KMS-11 (cell line): ENCODE measurements at regions not wholly inside any gene's neighbourhood (a gene's known extent, or its start where the extent isn't known, plus 50 kb on each side); places are given as distances from the start of the nearest gene placed in this dataset.
A peak's percentile ranks its signal among the peaks of the same experiment; 100 is the strongest.
"Not testable (repeated sequence)": the region's sequence is repeated elsewhere in the genome, so short reads cannot be mapped to it uniquely, and the experiment has no call there.

Experiments
- H2AFZ ChIP-seq: fragments of 200-600 bp; sonication (generic); 2 replicates; pipeline ENCODE4 v1.6.1; 2016; ENCODE audit warnings: antibody characterized with exemption, mixed run types, low read depth
- H3K27ac ChIP-seq: fragments of 200-600 bp; sonication (generic); 2 replicates; pipeline ENCODE4 v1.6.1; 2016; ENCODE audit warnings: mild to moderate bottlenecking, mixed run types
- H3K27me3 ChIP-seq: fragments of 200-600 bp; sonication (generic); 2 replicates; pipeline ENCODE4 v1.6.1; 2017; ENCODE audit warnings: mild to moderate bottlenecking, low read depth, mixed run types, moderate library complexity; ENCODE audit not compliant: insufficient read depth
- H3K36me3 ChIP-seq: fragments of 200-600 bp; sonication (generic); 2 replicates; pipeline ENCODE4 v1.6.1; 2017; ENCODE audit warnings: mild to moderate bottlenecking, mixed run types; ENCODE audit not compliant: insufficient read depth
- H3K4me1 ChIP-seq: fragments of 200-600 bp; sonication (generic); 2 replicates; pipeline ENCODE4 v1.6.1; 2016; ENCODE audit warnings: mild to moderate bottlenecking, low read depth, mixed run types; ENCODE audit not compliant: poor library complexity, severe bottlenecking
- H3K4me2 ChIP-seq: fragments of 200-600 bp; sonication (generic); 2 replicates; pipeline ENCODE4 v1.7.0; 2016; ENCODE audit warnings: mild to moderate bottlenecking, mixed run types
- H3K4me3 ChIP-seq: fragments of 200-600 bp; sonication (generic); IDR thresholded peaks from 2 replicates; pipeline ENCODE4 v1.6.1; 2017; ENCODE audit warnings: low read depth, low read length, mixed read lengths; ENCODE audit not compliant: insufficient read depth
- H3K79me2 ChIP-seq: fragments of 200-600 bp; sonication (generic); 2 replicates; pipeline ENCODE4 v1.6.1; 2016; ENCODE audit warnings: low read depth, mixed run types; ENCODE audit not compliant: insufficient read depth
- H3K9ac ChIP-seq: fragments of 200-600 bp; sonication (generic); 2 replicates; pipeline ENCODE4 v1.6.1; 2016; ENCODE audit warnings: mild to moderate bottlenecking, mixed run types
- H4K20me1 ChIP-seq: fragments of 200-600 bp; sonication (generic); 2 replicates; pipeline ENCODE4 v1.6.1; 2016; ENCODE audit warnings: mild to moderate bottlenecking, mixed run types; ENCODE audit not compliant: insufficient read depth
- TF ChIP-seq, protein P1 (sequence below): fragments of 200-600 bp; sonication (generic); conservative IDR thresholded peaks from 2 replicates; pipeline ENCODE4 v1.6.1; 2017; ENCODE audit warnings: low read depth, mild to moderate bottlenecking, antibody characterized with exemption, low read length, moderate library complexity, mixed read lengths

DNA sequence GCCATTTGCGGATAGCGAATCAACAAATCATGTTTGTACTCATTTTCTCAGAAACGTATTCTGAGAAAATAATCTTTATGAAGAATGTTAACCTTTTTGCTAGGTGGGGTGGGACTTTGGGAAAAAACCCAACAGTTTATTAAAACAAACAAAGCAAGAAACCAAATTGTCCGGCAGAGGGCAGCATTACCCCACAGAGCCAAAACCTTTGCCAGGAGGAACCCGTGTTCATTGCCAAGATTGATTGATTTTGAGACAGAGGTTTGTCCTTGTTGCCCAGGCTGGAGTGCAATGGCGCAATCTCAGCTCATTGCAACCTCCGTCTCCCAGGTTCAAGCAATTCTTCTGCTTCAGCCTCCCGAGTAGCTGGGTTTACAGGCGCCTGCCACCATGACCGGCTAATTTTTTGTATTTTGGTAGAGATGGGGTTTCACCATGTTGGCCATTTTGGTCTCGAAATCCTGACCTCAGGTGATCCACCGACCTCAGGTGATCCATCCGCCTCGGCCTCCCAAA, 70.8 kb upstream of the RHOU start:
- no peak overlapping the region for H3K9ac ChIP-seq

DNA sequence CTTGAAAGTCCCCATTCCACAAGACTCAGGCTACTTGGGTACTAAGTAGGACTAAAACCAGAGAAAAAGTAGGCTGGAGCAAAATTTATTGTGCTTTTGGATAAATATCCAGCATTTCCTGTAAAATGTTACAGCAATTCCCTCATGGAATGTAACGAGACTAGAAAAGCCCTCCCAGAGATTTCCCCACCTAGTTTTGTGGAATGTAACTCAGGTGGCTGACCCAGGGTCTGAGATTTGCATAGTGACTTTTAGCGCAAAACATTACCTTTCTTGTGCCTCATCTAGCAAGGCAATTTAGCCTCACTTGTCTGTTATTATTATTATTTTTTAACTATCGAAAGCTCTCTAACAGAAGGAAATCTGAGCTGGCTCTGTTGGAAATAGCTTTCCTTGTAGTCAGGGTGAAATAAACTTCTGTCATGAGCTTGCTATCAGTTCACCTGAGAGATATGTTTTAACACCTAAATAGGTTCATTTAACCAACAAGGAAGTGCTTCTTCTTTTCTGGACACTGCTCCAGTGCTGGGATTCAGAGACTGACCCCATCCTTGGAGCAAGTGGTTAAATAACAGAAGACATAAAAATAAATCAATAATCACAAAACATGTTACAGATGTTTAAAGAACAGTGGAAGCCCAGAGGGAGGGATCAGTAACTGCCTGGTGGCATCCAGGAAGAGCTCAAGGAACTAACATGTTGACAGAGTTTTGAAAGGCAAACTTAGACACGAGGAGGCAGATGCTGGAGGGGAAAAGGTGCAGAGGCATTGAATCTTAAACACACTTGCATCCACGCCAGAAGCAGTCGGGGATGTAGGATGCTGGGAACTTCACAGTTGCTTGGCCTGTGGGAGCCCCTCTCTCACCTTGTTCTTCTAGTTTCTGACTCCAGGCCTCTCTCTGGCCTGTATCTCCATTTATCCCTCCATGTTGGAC, 68.3 kb upstream of the RHOU start:
- H3K4me1 ChIP-seq = peaks cover 38% of the 10 kb centered on the region
- no peaks in the 10 kb centered on the region for H4K20me1 ChIP-seq
- H3K4me2 ChIP-seq = no peak overlapping the region
- H3K36me3 ChIP-seq = no peaks in the 10 kb centered on the region
- TF ChIP-seq, protein P1, sequence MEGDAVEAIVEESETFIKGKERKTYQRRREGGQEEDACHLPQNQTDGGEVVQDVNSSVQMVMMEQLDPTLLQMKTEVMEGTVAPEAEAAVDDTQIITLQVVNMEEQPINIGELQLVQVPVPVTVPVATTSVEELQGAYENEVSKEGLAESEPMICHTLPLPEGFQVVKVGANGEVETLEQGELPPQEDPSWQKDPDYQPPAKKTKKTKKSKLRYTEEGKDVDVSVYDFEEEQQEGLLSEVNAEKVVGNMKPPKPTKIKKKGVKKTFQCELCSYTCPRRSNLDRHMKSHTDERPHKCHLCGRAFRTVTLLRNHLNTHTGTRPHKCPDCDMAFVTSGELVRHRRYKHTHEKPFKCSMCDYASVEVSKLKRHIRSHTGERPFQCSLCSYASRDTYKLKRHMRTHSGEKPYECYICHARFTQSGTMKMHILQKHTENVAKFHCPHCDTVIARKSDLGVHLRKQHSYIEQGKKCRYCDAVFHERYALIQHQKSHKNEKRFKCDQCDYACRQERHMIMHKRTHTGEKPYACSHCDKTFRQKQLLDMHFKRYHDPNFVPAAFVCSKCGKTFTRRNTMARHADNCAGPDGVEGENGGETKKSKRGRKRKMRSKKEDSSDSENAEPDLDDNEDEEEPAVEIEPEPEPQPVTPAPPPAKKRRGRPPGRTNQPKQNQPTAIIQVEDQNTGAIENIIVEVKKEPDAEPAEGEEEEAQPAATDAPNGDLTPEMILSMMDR = no peak
- no peak overlapping the region for H3K4me3 ChIP-seq
- peak overlapping the region; percentile 55; the same call in 1 of the 2 replicates for H3K27ac ChIP-seq
- H2AFZ ChIP-seq = no peak overlapping the region
- H3K9ac ChIP-seq = no peak overlapping the region
- H3K79me2 ChIP-seq = no peaks in the 10 kb centered on the region
- no peaks in the 10 kb centered on the region for H3K27me3 ChIP-seq

More for the DNA sequence above, 70.8 kb upstream of the RHOU start:
- 0 out of 2 replicates have a peak overlapping the region, but pooled peaks have one; percentile 23 for H2AFZ ChIP-seq
- no peak overlapping the region; the same call in 1 of the 2 replicates for H3K4me2 ChIP-seq
- TF ChIP-seq, protein P1 = peak; percentile 90
- no peaks in the 10 kb centered on the region for H3K27me3 ChIP-seq
- H3K27ac ChIP-seq = no peak overlapping the region
- no peaks in the 10 kb centered on the region for H3K79me2 ChIP-seq
- H4K20me1 ChIP-seq = no peaks in the 10 kb centered on the region
- no peak overlapping the region for H3K4me3 ChIP-seq
- no peaks in the 10 kb centered on the region for H3K36me3 ChIP-seq
- peaks cover 31% of the 10 kb centered on the region for H3K4me1 ChIP-seq

DNA sequence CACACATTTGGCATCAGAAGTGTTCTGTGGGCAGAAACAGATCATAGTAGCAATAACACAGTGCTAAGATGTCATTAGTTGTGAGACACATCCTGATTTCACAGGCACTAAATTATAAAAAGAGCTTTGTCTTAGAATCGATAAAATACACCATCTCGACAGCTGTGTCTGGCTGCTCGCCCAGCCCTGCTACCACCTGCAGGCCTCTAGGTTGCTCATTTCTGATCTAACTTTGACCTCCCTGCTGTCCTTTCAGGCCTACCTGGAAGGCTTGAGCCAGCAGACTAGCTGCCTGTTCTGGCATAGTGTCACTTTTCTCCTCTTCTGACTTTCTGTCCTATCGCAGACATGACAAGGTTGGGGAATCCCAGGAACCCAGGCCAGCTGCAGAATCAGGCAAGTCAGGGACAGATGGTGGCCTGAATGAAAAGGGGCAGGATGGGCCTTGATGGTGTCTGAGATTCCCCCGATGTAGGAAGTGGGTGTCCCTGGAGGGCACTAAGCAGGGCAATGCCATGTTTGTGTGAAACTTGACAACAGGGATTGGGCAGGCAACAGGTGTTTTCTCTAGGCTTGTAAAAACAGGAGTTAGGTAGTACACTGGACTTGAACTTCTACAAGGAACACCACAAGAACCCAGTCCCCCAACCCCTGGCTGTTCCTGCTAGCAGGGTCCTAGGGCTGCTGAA, 66.6 kb upstream of the RHOU start:
- Histone ChIP-seq H3K36me3 (no peaks in the 10 kb centered on the region), H3K4me2 (peak overlapping the region; percentile 41), H3K27ac (peak overlapping the region; percentile 55), H3K4me1 (peaks cover 38% of the 10 kb centered on the region), H3K27me3 (no peaks in the 10 kb centered on the region), H2AFZ (peak overlapping the region; percentile 37; the same call in 1 of the 2 replicates), H3K4me3 (no peak overlapping the region), H3K9ac (no peak overlapping the region), H4K20me1 (no peaks in the 10 kb centered on the region), H3K79me2 (no peaks in the 10 kb centered on the region)
- TF ChIP-seq, protein P1 = no peak

DNA sequence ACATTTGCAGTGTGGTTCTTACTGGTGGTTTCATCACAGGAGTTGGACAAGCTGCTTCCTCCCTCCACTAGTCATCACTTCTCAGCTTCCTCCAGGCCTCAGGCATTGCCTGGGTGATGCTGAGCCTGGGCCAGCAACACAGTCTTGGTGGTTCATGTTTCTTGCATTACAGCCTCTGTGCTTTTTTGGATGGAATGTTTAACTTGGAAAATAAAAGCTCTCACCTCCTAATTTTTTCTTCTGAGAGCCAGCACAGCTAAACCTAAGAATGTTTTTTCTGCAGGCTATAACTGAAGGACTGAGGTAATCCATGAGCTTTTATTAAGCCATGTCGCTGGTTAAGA, 66.1 kb upstream of the RHOU start:
- Histone ChIP-seq H3K4me2 (peak overlapping the region; percentile 41), H2AFZ (peak overlapping the region; percentile 37; the same call in 1 of the 2 replicates), H3K27ac (peak overlapping the region; percentile 55)

DNA sequence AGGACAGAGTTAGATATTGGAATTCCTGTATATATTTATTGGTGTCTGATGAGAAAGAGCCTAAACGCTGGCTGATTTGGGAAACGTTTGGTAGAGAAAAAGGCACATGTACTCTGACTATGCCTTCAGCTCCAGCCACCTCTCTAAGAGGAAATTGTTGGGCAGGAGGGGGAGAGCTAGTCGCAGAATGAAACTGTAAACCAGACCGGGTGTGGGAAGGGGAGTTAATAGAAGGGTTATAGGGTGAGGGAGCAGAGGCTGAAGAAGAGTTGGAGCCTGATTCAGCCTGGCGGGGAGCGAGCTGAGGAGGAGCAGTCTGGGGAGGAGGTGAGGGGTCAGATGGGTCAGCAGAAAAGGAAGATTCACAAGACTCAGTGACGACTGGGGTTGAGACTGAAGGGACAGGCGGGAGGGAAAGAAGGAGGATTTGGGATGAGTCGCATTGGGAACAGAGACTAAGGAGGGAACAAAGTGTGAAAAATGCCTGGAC, 54.2 kb upstream of the RHOU start:
- not testable (repeated sequence) for H3K36me3 ChIP-seq, H3K9ac ChIP-seq, H3K4me2 ChIP-seq, H3K4me1 ChIP-seq, H3K27ac ChIP-seq, H2AFZ ChIP-seq, H3K27me3 ChIP-seq, H3K79me2 ChIP-seq, H3K4me3 ChIP-seq, H4K20me1 ChIP-seq

More for the DNA sequence above, 66.1 kb upstream of the RHOU start:
- Histone ChIP-seq H3K79me2 (no peaks in the 10 kb centered on the region), H3K27me3 (no peaks in the 10 kb centered on the region), H3K9ac (no peak overlapping the region), H3K4me3 (no peak overlapping the region), H3K4me1 (peaks cover 35% of the 10 kb centered on the region), H4K20me1 (no peaks in the 10 kb centered on the region), H3K36me3 (no peaks in the 10 kb centered on the region)
- TF ChIP-seq, protein P1 = no peak
